Neural cell (in vitro differentiated cells): ENCODE measurements at regions not wholly inside any gene's neighbourhood (a gene's known extent, or its start where the extent isn't known, plus 50 kb on each side); places are given as distances from the start of the nearest gene placed in this dataset.

Experiments
- H2AFZ ChIP-seq: fragments of 200-600, 300-800 bp; sonication (generic), shearing (Covaris generic); 2 replicates; pipeline ENCODE4 v1.6.0; 2014; ENCODE audit warnings: low read depth, mild to moderate bottlenecking, antibody characterized with exemption, low read length, moderate library complexity
- H3F3A ChIP-seq: fragments of 200-600 bp; shearing (Covaris generic); 2 replicates; pipeline ENCODE4 v1.6.1; 2016; ENCODE audit warnings: mild to moderate bottlenecking, moderate library complexity, mixed read lengths, antibody characterized with exemption, low read length; ENCODE audit not compliant: insufficient read depth, poor library complexity, severe bottlenecking
- H3K27ac ChIP-seq: fragments of 200-600, 300-800 bp; sonication (generic), shearing (Covaris generic); 2 replicates; pipeline ENCODE4 v1.5.1; 2014; ENCODE audit warnings: mild to moderate bottlenecking, low read length, moderate library complexity
- H3K27me3 ChIP-seq: fragments of 300-800, 200-600 bp; sonication (generic), shearing (Covaris generic); 2 replicates; pipeline ENCODE4 v1.6.0; 2014; ENCODE audit warnings: mild to moderate bottlenecking, low read depth, low read length, moderate library complexity; ENCODE audit not compliant: insufficient read depth
- H3K36me3 ChIP-seq: fragments of 300-800, 200-600 bp; sonication (generic), shearing (Covaris generic); 2 replicates; pipeline ENCODE4 v1.5.1; 2014; ENCODE audit warnings: mild to moderate bottlenecking, antibody characterized with exemption, low read length, moderate library complexity; ENCODE audit not compliant: insufficient read depth
- H3K4me2 ChIP-seq: fragments of 300-800, 200-600 bp; sonication (generic), shearing (Covaris generic); 2 replicates; pipeline ENCODE4 v1.6.0; 2014; ENCODE audit warnings: mild to moderate bottlenecking, low read length
- H3K4me3 ChIP-seq: fragments of 300-800, 200-600 bp; sonication (generic), shearing (Covaris generic); 2 replicates; pipeline ENCODE4 v1.5.1; 2014; ENCODE audit warnings: mild to moderate bottlenecking, low read length, moderate library complexity
- H3K79me2 ChIP-seq: fragments of 200-600 bp; shearing (Covaris generic); replicated peaks from 2 replicates; pipeline ENCODE4 v1.6.0; 2014; ENCODE audit warnings: mild to moderate bottlenecking, low read length, moderate library complexity; ENCODE audit not compliant: insufficient read depth
- H3K9ac ChIP-seq: fragments of 300-800, 200-600 bp; sonication (generic), shearing (Covaris generic); 2 replicates; pipeline ENCODE4 v1.6.1; 2016; ENCODE audit warnings: mild to moderate bottlenecking, low read length, mixed read lengths
- H3K9me2 ChIP-seq: fragments of 200-600 bp; shearing (Covaris generic); 2 replicates; pipeline ENCODE4 v1.6.1; 2016; ENCODE audit warnings: mild to moderate bottlenecking, low read length, mixed read lengths; ENCODE audit not compliant: insufficient read depth
- H3K9me3 ChIP-seq: fragments of 200-600, 300-800 bp; sonication (generic), shearing (Covaris generic); 2 replicates; pipeline ENCODE4 v1.6.1; 2016; ENCODE audit warnings: mild to moderate bottlenecking, mixed run types, low read length, moderate library complexity, mixed read lengths
- H4K20me1 ChIP-seq: fragments of 200-600 bp; shearing (Covaris generic); 2 replicates; pipeline ENCODE4 v1.6.1; 2016; ENCODE audit warnings: mild to moderate bottlenecking, mixed run types; ENCODE audit not compliant: insufficient read depth
- CTCF ChIP-seq: fragments of 450-650 bp; IDR thresholded peaks from 2 replicates; pipeline ENCODE4 v1.5.1; 2014; ENCODE audit warnings: antibody characterized with exemption, mild to moderate bottlenecking, moderate library complexity; ENCODE audit not compliant: poor library complexity, severe bottlenecking
- EP300 ChIP-seq: fragments of 450-650 bp; conservative IDR thresholded peaks from 2 replicates; pipeline ENCODE4 v1.6.1; 2014; ENCODE audit warnings: antibody characterized with exemption, mild to moderate bottlenecking, moderate library complexity; ENCODE audit not compliant: poor library complexity, severe bottlenecking
- EZH2 ChIP-seq: fragments of 200-600, 300-800 bp; shearing (Covaris generic), sonication (generic); IDR thresholded peaks from 2 replicates; pipeline ENCODE4 v1.6.1; 2014; ENCODE audit warnings: antibody characterized with exemption, low read length, borderline replicate concordance, mild to moderate bottlenecking; ENCODE audit not compliant: insufficient read depth, poor library complexity, severe bottlenecking
- MXI1 ChIP-seq: fragments of 450-650 bp; conservative IDR thresholded peaks from 2 replicates; pipeline ENCODE4 v1.6.1; 2014; ENCODE audit warnings: antibody characterized with exemption, mild to moderate bottlenecking; ENCODE audit not compliant: poor library complexity, severe bottlenecking
- POLR2AphosphoS5 ChIP-seq: IDR thresholded peaks from 2 replicates; pipeline ENCODE4 v1.6.1; 2012
- RAD21 ChIP-seq: fragments of 450-650 bp; conservative IDR thresholded peaks from 2 replicates; pipeline ENCODE4 v1.6.1; 2014; ENCODE audit warnings: antibody characterized with exemption, mild to moderate bottlenecking, moderate library complexity
- REST ChIP-seq: IDR thresholded peaks from 2 replicates; pipeline ENCODE4 v1.6.1; 2012; ENCODE audit warnings: borderline replicate concordance
- SMC3 ChIP-seq: fragments of 450-650 bp; conservative IDR thresholded peaks from 2 replicates; pipeline ENCODE4 v1.6.1; 2014; ENCODE audit warnings: antibody characterized with exemption, mild to moderate bottlenecking, moderate library complexity; ENCODE audit not compliant: poor library complexity
- TAF1 ChIP-seq: IDR thresholded peaks from 2 replicates; pipeline ENCODE4 v1.6.1; 2012; ENCODE audit warnings: low read depth

GRCh38 chr5:152644029-152644728 is 239.1 kb upstream of the NMUR2 start:
- Histone ChIP-seq H3K4me2 (no peak overlapping the region), H3K9me3 (no peaks in the 10 kb centered on the region), H3K4me3 (no peak overlapping the region), H3K9ac (no peak overlapping the region), H4K20me1 (no peaks in the 10 kb centered on the region), H2AFZ (no peak overlapping the region), H3F3A (no peaks in the 10 kb centered on the region), H3K27ac (no peak overlapping the region), H3K27me3 (no peaks in the 10 kb centered on the region), H3K79me2 (no peaks in the 10 kb centered on the region), H3K36me3 (no peaks in the 10 kb centered on the region), H3K9me2 (no peaks in the 10 kb centered on the region)
- TF ChIP-seq MXI1 (no peak), SMC3 (no peak), EZH2 (no peak), TAF1 (no peak), REST (no peak), EP300 (no peak), RAD21 (no peak), POLR2AphosphoS5 (no peak), CTCF (no peak)

- H3F3A ChIP-seq: no peaks in the 10 kb centered on the region
- no peak overlapping the region for H3K4me2 ChIP-seq
- no peak overlapping the region for H3K27ac ChIP-seq
- H4K20me1 ChIP-seq: no peaks in the 10 kb centered on the region
- no peak overlapping the region for H3K4me3 ChIP-seq
- H3K9me3 ChIP-seq: no peaks in the 10 kb centered on the region
- H2AFZ ChIP-seq: no peak overlapping the region
- H3K27me3 ChIP-seq: no peaks in the 10 kb centered on the region
- no peaks in the 10 kb centered on the region for H3K79me2 ChIP-seq
- no peaks in the 10 kb centered on the region for H3K36me3 ChIP-seq
- TF ChIP-seq SMC3 (no peak), POLR2AphosphoS5 (no peak), MXI1 (no peak), EZH2 (no peak), CTCF (no peak), TAF1 (no peak)
- no peaks in the 10 kb centered on the region for H3K9me2 ChIP-seq
- H3K9ac ChIP-seq: no peak overlapping the region
Measured at GRCh38 chr5:152649609-152650008, 244.5 kb upstream of the NMUR2 start.
